H9 (cell line): ENCODE measurements at regions not wholly inside any gene's neighbourhood (a gene's known extent, or its start where the extent isn't known, plus 50 kb on each side); places are given as distances from the start of the nearest gene placed in this dataset.

ENCODE experiments used
- DNase-seq: peaks from one replicate; pipeline ENCODE4 v3.0.0-alpha.2; 2017
- H2AFZ ChIP-seq: one replicate; pipeline ENCODE4 v1.6.1; 2013; ENCODE audit warnings: mild to moderate bottlenecking, low read length, control low read depth, moderate library complexity
- H2AK5ac ChIP-seq: 2 replicates; pipeline ENCODE4 v1.6.1; 2013; ENCODE audit warnings: low read length, control low read depth, mixed read lengths; ENCODE audit not compliant: insufficient read length
- H2BK120ac ChIP-seq: one replicate; pipeline ENCODE4 v1.6.1; 2013; ENCODE audit warnings: low read depth, mild to moderate bottlenecking, low read length, control low read depth, inconsistent platforms; ENCODE audit not compliant: poor library complexity, severe bottlenecking
- H2BK12ac ChIP-seq: 2 replicates; pipeline ENCODE4 v1.6.1; 2013; ENCODE audit warnings: low read length, control low read depth, mixed read lengths, low read depth; ENCODE audit not compliant: insufficient read length
- H2BK15ac ChIP-seq: 2 replicates; pipeline ENCODE4 v1.6.1; 2013; ENCODE audit warnings: low read depth, low read length, control low read depth
- H2BK20ac ChIP-seq: one replicate; pipeline ENCODE4 v1.6.1; 2013; ENCODE audit warnings: low read depth, mild to moderate bottlenecking, low read length, control low read depth, inconsistent platforms; ENCODE audit not compliant: poor library complexity, severe bottlenecking
- H2BK5ac ChIP-seq: 2 replicates; pipeline ENCODE4 v1.6.1; 2013; ENCODE audit warnings: low read length, control low read depth, mixed read lengths; ENCODE audit not compliant: insufficient read length
- H3K14ac ChIP-seq: 2 replicates; pipeline ENCODE4 v1.6.1; 2013; ENCODE audit warnings: low read length, control low read depth; ENCODE audit not compliant: insufficient read depth
- H3K18ac ChIP-seq: 2 replicates; pipeline ENCODE4 v1.6.1; 2013; ENCODE audit warnings: low read depth, mild to moderate bottlenecking, mixed read lengths, low read length, control low read depth; ENCODE audit not compliant: insufficient read length
- H3K23ac ChIP-seq: 2 replicates; pipeline ENCODE4 v1.6.1; 2013; ENCODE audit warnings: low read length, control low read depth, mixed read lengths, low read depth; ENCODE audit not compliant: insufficient read length
- H3K23me2 ChIP-seq: 2 replicates; pipeline ENCODE4 v1.6.1; 2013; ENCODE audit warnings: low read depth, mild to moderate bottlenecking, mixed read lengths, low read length, control low read depth; ENCODE audit not compliant: insufficient read length, poor library complexity, severe bottlenecking
- H3K27ac ChIP-seq: 2 replicates; pipeline ENCODE4 v1.5.1; 2013; ENCODE audit warnings: low read length, control low read depth, mixed read lengths, low read depth; ENCODE audit not compliant: insufficient read length
- H3K27me3 ChIP-seq: 2 replicates; pipeline ENCODE4 v1.6.1; 2013; ENCODE audit warnings: low read length, control low read depth, inconsistent platforms; ENCODE audit not compliant: insufficient read depth
- H3K4ac ChIP-seq: 2 replicates; pipeline ENCODE4 v1.6.1; 2013; ENCODE audit warnings: low read depth, mild to moderate bottlenecking, control low read depth, inconsistent platforms, low read length, moderate library complexity
- H3K4me1 ChIP-seq: 2 replicates; pipeline ENCODE4 v1.6.1; 2013; ENCODE audit warnings: low read length, control low read depth, inconsistent platforms; ENCODE audit not compliant: insufficient read depth
- H3K4me2 ChIP-seq: 2 replicates; pipeline ENCODE4 v1.6.1; 2013; ENCODE audit warnings: low read length, control low read depth, mixed read lengths; ENCODE audit not compliant: insufficient read length, insufficient read depth
- H3K56ac ChIP-seq: 2 replicates; pipeline ENCODE4 v1.6.1; 2013; ENCODE audit warnings: low read depth, mild to moderate bottlenecking, mixed read lengths, low read length, control low read depth; ENCODE audit not compliant: insufficient read length
- H3K79me1 ChIP-seq: 2 replicates; pipeline ENCODE4 v1.6.1; 2013; ENCODE audit warnings: low read depth, mild to moderate bottlenecking, moderate library complexity, low read length, control low read depth, inconsistent platforms; ENCODE audit not compliant: insufficient read depth, poor library complexity, severe bottlenecking
- H3K79me2 ChIP-seq: 2 replicates; pipeline ENCODE4 v1.6.1; 2013; ENCODE audit warnings: low read length, control low read depth, inconsistent platforms; ENCODE audit not compliant: insufficient read depth
- H3K9ac ChIP-seq: 2 replicates; pipeline ENCODE4 v1.6.1; 2013; ENCODE audit warnings: low read length, control low read depth, mixed read lengths; ENCODE audit not compliant: insufficient read length; ENCODE audit errors: extremely low read depth
- H3K9me3 ChIP-seq: one replicate; pipeline ENCODE4 v1.6.1; 2013; ENCODE audit warnings: low read depth, low read length, inconsistent platforms; ENCODE audit not compliant: control insufficient read depth
- H3T11ph ChIP-seq: one replicate; pipeline ENCODE4 v1.6.1; 2013; ENCODE audit warnings: mild to moderate bottlenecking, low read length, control low read depth, inconsistent platforms
- H4K20me1 ChIP-seq: one replicate; pipeline ENCODE4 v1.6.1; 2013; ENCODE audit not compliant: control insufficient read depth, insufficient read length, insufficient read depth
- H4K5ac ChIP-seq: 2 replicates; pipeline ENCODE4 v1.6.1; 2013; ENCODE audit warnings: low read depth, mild to moderate bottlenecking, mixed read lengths, low read length, control low read depth; ENCODE audit not compliant: insufficient read length
- H4K8ac ChIP-seq: replicated peaks from 2 replicates; pipeline ENCODE4 v1.6.1; 2013; ENCODE audit warnings: low read length, control low read depth, mixed read lengths, low read depth; ENCODE audit not compliant: insufficient read length
- H4K91ac ChIP-seq: 2 replicates; pipeline ENCODE4 v1.6.1; 2013; ENCODE audit warnings: low read depth, mild to moderate bottlenecking, moderate library complexity, mixed read lengths, low read length, control low read depth; ENCODE audit not compliant: insufficient read length
- H3K27ac Mint-ChIP-seq, 3 experiments: 2 replicates in 2 of 3; 3 replicates in 1 of 3; pipeline ENCODE4 v1.8.0; 2020 to 2021; ENCODE audit warnings: mixed read lengths in 3 of 3, mild to moderate bottlenecking in 1 of 3, moderate library complexity in 1 of 3
- H3K27me3 Mint-ChIP-seq: 2 replicates; pipeline ENCODE4 v1.8.0; 2021; ENCODE audit warnings: low read depth, mild to moderate bottlenecking, moderate library complexity, mixed read lengths
- H3K36me3 Mint-ChIP-seq, 3 experiments: 2 replicates in 2 of 3; 3 replicates in 1 of 3; pipeline ENCODE4 v1.8.0; 2020 to 2021; ENCODE audit warnings: low read depth in 3 of 3, mixed read lengths in 3 of 3; ENCODE audit not compliant: insufficient read depth in 1 of 3
- H3K4me1 Mint-ChIP-seq, 2 experiments: 2 replicates each; pipeline ENCODE4 v1.8.0; 2020; ENCODE audit warnings: mixed read lengths in 2 of 2
- H3K4me3 Mint-ChIP-seq, 2 experiments: 2 replicates in 1 of 2; 3 replicates in 1 of 2; pipeline ENCODE4 v1.8.0; 2020 to 2021; ENCODE audit warnings: mild to moderate bottlenecking in 2 of 2, mixed read lengths in 2 of 2, moderate library complexity in 1 of 2
- H3K9me3 Mint-ChIP-seq, 2 experiments: 2 replicates in 1 of 2; 3 replicates in 1 of 2; pipeline ENCODE4 v1.8.0; 2020; ENCODE audit warnings: mild to moderate bottlenecking in 2 of 2, mixed read lengths in 2 of 2, moderate library complexity in 1 of 2
- WGBS: extraction: QIAGEN DNeasy Blood & Tissue Kit; methylation state at CpG from one replicate; pipeline ENCODE4 v1.1.7; 2013; ENCODE audit warnings: missing lambda C conversion rate, low lambda C conversion rate, mixed read lengths; ENCODE audit not compliant: insufficient read length; ENCODE audit errors: extremely low coverage; 5-methylcytosine and 5-hydroxymethylcytosine counted together
- TF ChIP-seq, protein P1 (sequence below): fragments of 200-600 bp; sonication (generic); conservative IDR thresholded peaks from 3 replicates; pipeline ENCODE4 v1.8.0; 2021; ENCODE audit warnings: antibody characterized with exemption, mild to moderate bottlenecking

DNA sequence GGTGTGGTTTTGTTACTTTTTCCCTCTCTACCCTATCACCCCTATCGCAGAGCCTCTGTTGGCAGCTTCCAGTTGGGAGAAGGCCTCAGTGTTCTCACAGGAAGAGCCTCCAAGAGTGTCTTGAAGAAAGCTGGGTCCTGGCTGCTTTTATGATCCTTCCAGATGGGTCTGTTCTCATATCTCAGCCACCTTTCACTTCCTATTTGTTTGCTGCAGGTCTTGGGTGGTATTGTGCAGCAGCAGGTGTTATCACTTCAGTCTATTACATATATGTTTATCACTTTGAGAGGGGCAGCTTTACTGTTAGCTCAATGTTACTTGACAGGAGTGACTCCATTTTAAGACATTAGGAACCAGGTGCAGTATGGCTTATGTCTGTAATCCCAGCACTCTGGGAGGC is 59.2 kb upstream of the GDNF start:
- no peak overlapping the region for H2BK120ac ChIP-seq
- no peaks in the 10 kb centered on the region for H3K23me2 ChIP-seq
- no peak overlapping the region for H3T11ph ChIP-seq
- Mint-ChIP-seq H3K4me1 (peaks cover 4% of the 10 kb centered on the region in 2 experiments; a peak in 2 of 4 replicates), H3K27ac (no peak overlapping the region), H3K9me3 (peaks cover 3 to 4% of the 10 kb centered on the region in 2 experiments; a peak in 1 of 5 replicates), H3K4me3 (no peak overlapping the region), H3K27me3 (peaks cover 2% of the 10 kb centered on the region; the same call in 1 of the 2 replicates), H3K36me3 (no peaks in the 10 kb centered on the region; a peak in 1 of 7 replicates)
- no peaks in the 10 kb centered on the region for H3K9me3 ChIP-seq
- no peak overlapping the region for H3K14ac ChIP-seq
- H3K56ac ChIP-seq: no peak overlapping the region
- no peak for DNase-seq
- no peak overlapping the region for H4K5ac ChIP-seq
- no peaks in the 10 kb centered on the region for H4K20me1 ChIP-seq
- H3K4me2 ChIP-seq: no peak overlapping the region
- H2AFZ ChIP-seq: no peak overlapping the region
- H2BK20ac ChIP-seq: no peak overlapping the region
- no peak overlapping the region for H4K91ac ChIP-seq
- no peaks in the 10 kb centered on the region for H3K79me1 ChIP-seq
- no peaks in the 10 kb centered on the region for H3K4me1 ChIP-seq
- WGBS: no CpG with 5 or more reads among the region's 1 CpG
- no peak overlapping the region for H3K4ac ChIP-seq
- H3K9ac ChIP-seq: no peak overlapping the region
- H2BK15ac ChIP-seq: no peak overlapping the region
- TF ChIP-seq, protein P1, sequence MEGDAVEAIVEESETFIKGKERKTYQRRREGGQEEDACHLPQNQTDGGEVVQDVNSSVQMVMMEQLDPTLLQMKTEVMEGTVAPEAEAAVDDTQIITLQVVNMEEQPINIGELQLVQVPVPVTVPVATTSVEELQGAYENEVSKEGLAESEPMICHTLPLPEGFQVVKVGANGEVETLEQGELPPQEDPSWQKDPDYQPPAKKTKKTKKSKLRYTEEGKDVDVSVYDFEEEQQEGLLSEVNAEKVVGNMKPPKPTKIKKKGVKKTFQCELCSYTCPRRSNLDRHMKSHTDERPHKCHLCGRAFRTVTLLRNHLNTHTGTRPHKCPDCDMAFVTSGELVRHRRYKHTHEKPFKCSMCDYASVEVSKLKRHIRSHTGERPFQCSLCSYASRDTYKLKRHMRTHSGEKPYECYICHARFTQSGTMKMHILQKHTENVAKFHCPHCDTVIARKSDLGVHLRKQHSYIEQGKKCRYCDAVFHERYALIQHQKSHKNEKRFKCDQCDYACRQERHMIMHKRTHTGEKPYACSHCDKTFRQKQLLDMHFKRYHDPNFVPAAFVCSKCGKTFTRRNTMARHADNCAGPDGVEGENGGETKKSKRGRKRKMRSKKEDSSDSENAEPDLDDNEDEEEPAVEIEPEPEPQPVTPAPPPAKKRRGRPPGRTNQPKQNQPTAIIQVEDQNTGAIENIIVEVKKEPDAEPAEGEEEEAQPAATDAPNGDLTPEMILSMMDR: no peak
- H2AK5ac ChIP-seq: no peak overlapping the region
- H2BK5ac ChIP-seq: no peak overlapping the region
- no peak overlapping the region for H3K18ac ChIP-seq
- H3K79me2 ChIP-seq: no peaks in the 10 kb centered on the region
- H3K27ac ChIP-seq: no peak overlapping the region
- H4K8ac ChIP-seq: no peak overlapping the region
- no peak overlapping the region for H3K23ac ChIP-seq
- no peaks in the 10 kb centered on the region for H3K27me3 ChIP-seq
- H2BK12ac ChIP-seq: no peak overlapping the region
